ENCODE measurements at regions not wholly inside any gene's neighbourhood (a gene's known extent, or its start where the extent isn't known, plus 50 kb on each side); places are given as distances from the start of the nearest gene placed in this dataset.
A peak's percentile ranks its signal among the peaks of the same experiment; 100 is the strongest.

DNA sequence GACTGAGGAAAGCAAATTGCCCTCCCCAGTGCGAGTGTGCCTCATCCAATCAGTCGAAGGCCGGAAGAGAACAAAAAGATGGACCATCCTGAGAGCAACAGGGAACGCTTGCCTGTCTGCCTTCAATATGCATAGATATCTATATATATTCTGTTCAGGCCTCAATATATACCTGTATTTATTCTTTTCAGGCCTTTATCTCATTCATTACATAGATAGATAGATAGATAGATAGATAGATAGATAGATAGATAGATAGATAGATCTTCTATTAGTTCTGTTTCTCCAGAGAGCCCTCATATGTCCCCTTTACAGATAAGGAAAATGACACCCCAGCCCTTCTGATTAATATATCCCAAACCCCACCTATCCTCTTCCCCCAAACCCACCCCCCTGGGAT, 55.1 kb upstream of the LMO2 start:
- Histone ChIP-seq H3K4me1 (ENCODE audit: control insufficient read depth, insufficient read depth, low read length) (peaks cover 9% of the 10 kb centered on the region; the same call in 1 of the 2 replicates), H3K4me3 (ENCODE audit: low read depth, low read length) (no peak overlapping the region), H3K9me3 (ENCODE audit: control insufficient read depth, insufficient read depth, low read depth, low read length) (no peaks in the 10 kb centered on the region), H3K27ac (ENCODE audit: low read depth, low read length) (no peak overlapping the region), H3K9ac (ENCODE audit: low read length) (no peak overlapping the region), H3K36me3 (ENCODE audit: control insufficient read depth, insufficient read depth, low read length) (no peaks in the 10 kb centered on the region), H3K27me3 (ENCODE audit: control insufficient read depth, insufficient read depth, low read length) (no peaks in the 10 kb centered on the region)

DNA sequence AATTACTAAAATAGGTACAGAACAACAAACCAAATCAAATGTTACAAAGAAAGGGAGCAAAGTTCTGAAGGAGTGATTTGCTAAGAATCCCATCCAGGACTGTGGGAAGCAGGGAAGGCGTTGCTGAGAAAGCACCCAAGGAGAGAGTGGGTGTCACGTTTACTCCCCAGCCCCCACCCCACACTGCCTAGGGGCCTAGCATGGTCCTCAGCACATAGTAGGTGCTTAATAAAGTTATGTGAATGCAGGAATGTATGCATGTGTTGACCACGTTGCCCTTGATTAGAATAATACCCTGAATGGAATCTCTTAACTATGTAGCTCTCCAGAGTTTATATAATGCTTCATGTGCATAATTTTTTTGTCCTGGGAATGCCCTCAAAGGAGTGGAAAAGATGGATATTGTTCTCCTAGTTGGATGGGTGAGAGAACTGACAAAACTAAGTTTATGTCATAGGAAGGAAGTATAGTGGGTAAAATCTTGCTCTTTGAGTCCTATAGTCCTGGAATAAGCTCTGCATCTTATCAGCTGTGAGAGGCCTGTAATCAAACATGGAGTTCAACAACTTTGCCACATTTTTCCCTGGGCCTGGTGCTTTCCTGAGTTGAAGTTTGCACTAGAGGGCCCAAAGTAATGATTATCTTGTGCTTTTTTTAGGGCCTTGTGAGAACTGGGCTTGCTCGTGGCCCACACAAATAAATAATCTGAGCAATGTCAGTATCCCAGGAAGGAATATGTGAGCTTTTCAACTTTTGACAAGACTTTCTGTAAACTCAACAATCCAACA, 53.8 kb upstream of the LMO2 start:
- H3K27me3 ChIP-seq (ENCODE audit: control insufficient read depth, insufficient read depth, low read length), result no peaks in the 10 kb centered on the region
- no peak overlapping the region for H3K4me3 ChIP-seq (ENCODE audit: low read depth, low read length)
- H3K4me1 ChIP-seq (ENCODE audit: control insufficient read depth, insufficient read depth, low read length), result peaks cover 15% of the 10 kb centered on the region; the same call in 1 of the 2 replicates
- no peaks in the 10 kb centered on the region for H3K36me3 ChIP-seq (ENCODE audit: control insufficient read depth, insufficient read depth, low read length)
- no peaks in the 10 kb centered on the region for H3K9me3 ChIP-seq (ENCODE audit: control insufficient read depth, insufficient read depth, low read depth, low read length)
- H3K27ac ChIP-seq (ENCODE audit: low read depth, low read length), result no peak overlapping the region
- no peak overlapping the region for H3K9ac ChIP-seq (ENCODE audit: low read length)

DNA sequence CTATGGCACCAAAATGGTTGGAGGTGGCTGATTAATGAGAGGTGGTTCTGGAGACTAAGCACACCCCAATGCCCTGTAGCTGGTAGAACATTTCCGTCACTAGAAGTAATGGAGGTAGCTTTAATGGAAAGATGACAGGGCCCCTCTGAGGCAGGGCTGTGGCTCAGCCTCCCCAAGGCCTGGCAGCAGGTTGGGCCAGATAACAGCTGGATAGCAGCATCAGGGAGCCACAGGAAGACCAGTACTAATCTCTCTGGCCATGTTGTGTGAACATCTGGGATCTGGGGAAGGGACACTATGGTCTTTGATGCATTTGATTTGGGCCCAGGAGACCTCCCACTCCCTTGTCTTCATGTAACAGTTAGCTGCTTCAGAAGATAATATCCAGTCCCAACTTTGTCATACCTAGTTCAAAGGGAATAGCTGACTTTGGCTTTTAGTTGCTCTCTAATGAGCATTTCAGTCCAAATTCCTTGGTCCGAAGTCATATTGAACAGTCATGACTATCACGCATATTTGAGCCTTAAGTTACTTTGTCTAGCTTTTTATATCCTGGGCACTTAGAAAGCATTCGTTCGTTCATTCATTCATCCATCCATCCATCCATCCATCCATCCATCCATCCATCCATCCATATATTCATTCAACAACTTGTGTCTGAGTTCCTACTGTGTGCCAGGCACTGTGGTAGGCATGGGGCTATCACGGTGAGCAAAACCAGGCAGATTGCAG, 53.0 kb upstream of the LMO2 start:
- no peaks in the 10 kb centered on the region for H3K36me3 ChIP-seq (ENCODE audit: control insufficient read depth, insufficient read depth, low read length)
- H3K4me3 ChIP-seq (ENCODE audit: low read depth, low read length), result no peak overlapping the region
- no peaks in the 10 kb centered on the region for H3K9me3 ChIP-seq (ENCODE audit: control insufficient read depth, insufficient read depth, low read depth, low read length)
- no peak overlapping the region for H3K9ac ChIP-seq (ENCODE audit: low read length)
- H3K27ac ChIP-seq (ENCODE audit: low read depth, low read length), result no peak overlapping the region
- peaks cover 15% of the 10 kb centered on the region; the same call in 1 of the 2 replicates for H3K4me1 ChIP-seq (ENCODE audit: control insufficient read depth, insufficient read depth, low read length)
- no peaks in the 10 kb centered on the region for H3K27me3 ChIP-seq (ENCODE audit: control insufficient read depth, insufficient read depth, low read length)

DNA sequence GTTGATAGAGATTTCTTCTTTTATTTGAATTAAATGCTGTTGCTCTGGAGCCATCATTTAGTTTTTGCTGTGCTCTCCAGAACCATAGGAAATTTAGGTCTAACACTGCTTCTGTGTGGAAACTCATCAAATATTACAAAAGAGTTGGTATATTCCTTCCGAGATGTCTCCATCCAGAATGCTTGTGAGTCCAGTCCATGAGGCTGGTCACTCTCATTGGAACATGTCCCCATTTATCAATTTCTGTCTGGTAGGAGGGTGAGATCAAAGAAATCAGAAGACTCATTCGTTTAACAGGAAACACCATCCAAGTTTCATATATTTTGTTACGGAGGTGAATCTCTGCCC, 52.4 kb upstream of the LMO2 start:
- Histone ChIP-seq H3K36me3 (ENCODE audit: control insufficient read depth, insufficient read depth, low read length) (no peaks in the 10 kb centered on the region), H3K27ac (ENCODE audit: low read depth, low read length) (no peak overlapping the region), H3K4me1 (ENCODE audit: control insufficient read depth, insufficient read depth, low read length) (peaks cover 15% of the 10 kb centered on the region; the same call in 1 of the 2 replicates), H3K9me3 (ENCODE audit: control insufficient read depth, insufficient read depth, low read depth, low read length) (no peaks in the 10 kb centered on the region), H3K9ac (ENCODE audit: low read length) (no peak overlapping the region), H3K4me3 (ENCODE audit: low read depth, low read length) (no peak overlapping the region), H3K27me3 (ENCODE audit: control insufficient read depth, insufficient read depth, low read length) (no peaks in the 10 kb centered on the region)

DNA sequence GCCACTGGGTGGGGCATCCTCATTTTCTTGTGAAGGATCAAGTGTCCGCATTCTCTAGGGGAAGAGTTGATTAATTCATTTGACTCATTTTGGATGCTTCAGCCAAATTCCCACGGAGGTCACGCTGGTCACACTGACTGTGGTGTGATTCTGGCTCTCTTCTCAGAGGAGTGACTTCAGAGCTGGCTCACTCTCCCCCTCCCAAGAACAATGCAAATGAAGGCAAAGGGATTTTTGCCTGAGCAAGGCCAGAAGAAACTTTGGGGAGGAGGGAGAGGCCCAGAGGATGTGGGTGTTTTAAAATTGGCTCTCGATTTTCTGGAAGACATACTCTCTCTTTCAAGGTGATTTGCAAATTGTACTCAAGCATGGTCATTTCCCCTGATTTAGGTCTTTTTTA, 51.1 kb upstream of the LMO2 start:
- no peak overlapping the region for H3K27ac ChIP-seq (ENCODE audit: low read depth, low read length)
- no peaks in the 10 kb centered on the region for H3K27me3 ChIP-seq (ENCODE audit: control insufficient read depth, insufficient read depth, low read length)
- H3K9me3 ChIP-seq (ENCODE audit: control insufficient read depth, insufficient read depth, low read depth, low read length), result no peaks in the 10 kb centered on the region
- H3K4me3 ChIP-seq (ENCODE audit: low read depth, low read length), result no peak overlapping the region
- H3K36me3 ChIP-seq (ENCODE audit: control insufficient read depth, insufficient read depth, low read length), result no peaks in the 10 kb centered on the region
- no peak overlapping the region for H3K9ac ChIP-seq (ENCODE audit: low read length)
- H3K4me1 ChIP-seq (ENCODE audit: control insufficient read depth, insufficient read depth, low read length), result peaks cover 15% of the 10 kb centered on the region; the same call in 1 of the 2 replicates

DNA sequence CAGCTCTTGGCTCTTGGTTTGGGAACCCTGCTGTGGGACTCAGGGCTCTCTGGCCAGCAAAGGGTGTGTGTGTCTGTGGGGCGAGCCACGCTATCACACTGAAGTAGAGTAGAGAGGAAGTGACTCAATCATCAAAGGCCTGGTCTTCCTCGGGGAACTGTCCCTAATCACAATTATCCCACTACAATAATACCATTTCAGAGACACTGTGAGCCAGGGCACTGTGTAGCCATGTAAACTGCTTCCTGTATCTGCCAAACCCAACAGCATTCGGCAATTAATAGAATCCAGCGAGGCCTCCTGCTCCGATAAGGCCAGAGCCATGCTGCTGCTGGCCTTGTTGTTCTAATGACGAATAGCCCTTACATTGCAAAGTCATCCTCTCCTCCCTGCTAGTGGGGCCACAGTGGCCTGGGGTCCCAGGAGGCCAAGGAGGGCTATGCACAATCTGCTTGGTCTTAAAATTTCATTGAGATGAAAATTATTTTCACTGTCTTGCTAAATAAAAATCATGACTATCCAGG, 49.8 kb upstream of the LMO2 start:
- Histone ChIP-seq H3K27ac (ENCODE audit: low read depth, low read length) (peak overlapping the region; percentile 59; the same call in 1 of the 2 replicates), H3K9me3 (ENCODE audit: control insufficient read depth, insufficient read depth, low read depth, low read length) (no peaks in the 10 kb centered on the region), H3K4me3 (ENCODE audit: low read depth, low read length) (no peak overlapping the region), H3K27me3 (ENCODE audit: control insufficient read depth, insufficient read depth, low read length) (no peaks in the 10 kb centered on the region), H3K36me3 (ENCODE audit: control insufficient read depth, insufficient read depth, low read length) (no peaks in the 10 kb centered on the region), H3K9ac (ENCODE audit: low read length) (no peak overlapping the region), H3K4me1 (ENCODE audit: control insufficient read depth, insufficient read depth, low read length) (peaks cover 15% of the 10 kb centered on the region; the same call in 1 of the 2 replicates)
